ENCODE measurements at regions not wholly inside any gene's neighbourhood (a gene's known extent, or its start where the extent isn't known, plus 50 kb on each side); places are given as distances from the start of the nearest gene placed in this dataset.
"Not testable (repeated sequence)": the region's sequence is repeated elsewhere in the genome, so short reads cannot be mapped to it uniquely, and the experiment has no call there.

GRCh38 chr15:91415258-91415657 is 315.2 kb downstream of the SV2B start:
- in situ Hi-C loops (cut with MboI); DNase-seq (ENCODE audit: extremely low read depth in 1 of 4, low spot score in 3 of 4); ATAC-seq; H3K36me3 ChIP-seq (ENCODE audit: control insufficient read depth, insufficient read depth, low read length); H3K4me3 ChIP-seq; H2AFZ ChIP-seq (ENCODE audit: low read depth, low read length); H3K4me1 ChIP-seq (replicated peaks in 1 of 2; ENCODE audit: control insufficient read depth in 2 of 2, insufficient read depth in 2 of 2, low read length in 2 of 2); H3K9me3 ChIP-seq (replicated peaks; ENCODE audit: control insufficient read depth, insufficient read depth, low read depth, low read length); H3K4me2 ChIP-seq (ENCODE audit: insufficient read depth, low read length); H4K20me1 ChIP-seq (replicated peaks; ENCODE audit: control insufficient read depth, insufficient read depth, low read length); intact Hi-C loops (cut with micrococcal nuclease); H3K27me3 ChIP-seq (ENCODE audit: control insufficient read depth in 2 of 2, insufficient read depth in 2 of 2, low read length in 2 of 2); POLR2A ChIA-PET; H3K9ac ChIP-seq (ENCODE audit: insufficient read depth in 1 of 2, low read depth in 2 of 2, low read length in 2 of 2); FAIRE-seq; H3K9me1 ChIP-seq (ENCODE audit: control insufficient read depth, insufficient read depth, low read length); H3K79me2 ChIP-seq (ENCODE audit: control insufficient read depth, insufficient read depth, low read length); BruUV-seq (replicated peaks); H3K27ac ChIP-seq (ENCODE audit: extremely low read depth, low read depth, low read length): not testable (repeated sequence)
- CTCF ChIA-PET (ENCODE audit: low intra/inter-chr PET ratio), result interaction anchor here (0.6 kb wide), 1 partner anchor 17 kb away, joined by 3 read pairs; no protein-coding TSS in a partner anchor
- 0% methylated on average over 4 of the region's 4 CpGs for WGBS (ENCODE audit: insufficient coverage, low coverage, missing lambda C conversion rate)

GRCh38 chr15:91420689-91421088 is 320.6 kb downstream of the SV2B start:
- in situ Hi-C loops (cut with MboI), result no loop called here
- Histone ChIP-seq H3K4me3 (no peak overlapping the region), H2AFZ (ENCODE audit: low read depth, low read length) (no peak overlapping the region), H3K27ac (ENCODE audit: extremely low read depth, low read depth, low read length) (no peak overlapping the region), H3K9me1 (ENCODE audit: control insufficient read depth, insufficient read depth, low read length) (no peaks in the 10 kb centered on the region), H3K9me3 (replicated peaks; ENCODE audit: control insufficient read depth, insufficient read depth, low read depth, low read length) (no peaks in the 10 kb centered on the region), H3K27me3 (ENCODE audit: control insufficient read depth in 2 of 2, insufficient read depth in 2 of 2, low read length in 2 of 2) (no peaks in the 10 kb centered on the region), H3K36me3 (ENCODE audit: control insufficient read depth, insufficient read depth, low read length) (no peaks in the 10 kb centered on the region), H3K79me2 (ENCODE audit: control insufficient read depth, insufficient read depth, low read length) (no peaks in the 10 kb centered on the region), H3K9ac (ENCODE audit: insufficient read depth in 1 of 2, low read depth in 2 of 2, low read length in 2 of 2) (no peak overlapping the region), H3K4me1 (replicated peaks in 1 of 2; ENCODE audit: control insufficient read depth in 2 of 2, insufficient read depth in 2 of 2, low read length in 2 of 2) (no peaks in the 10 kb centered on the region), H3K4me2 (ENCODE audit: insufficient read depth, low read length) (no peak overlapping the region), H4K20me1 (replicated peaks; ENCODE audit: control insufficient read depth, insufficient read depth, low read length) (no peaks in the 10 kb centered on the region)
- DNase-seq (ENCODE audit: extremely low read depth in 1 of 4, low spot score in 3 of 4), result no peak
- POLR2A ChIA-PET, result no interaction called here
- BruUV-seq (replicated peaks), result no TSS peak
- intact Hi-C loops (cut with micrococcal nuclease), result no loop called here
- CTCF ChIA-PET (ENCODE audit: low intra/inter-chr PET ratio), result no interaction called here
- ATAC-seq, result no peak
- no peak for FAIRE-seq
- WGBS (ENCODE audit: insufficient coverage, low coverage, missing lambda C conversion rate), result 4% methylated on average over 2 of the region's 2 CpGs
- no peak for TF ChIP-seq TRIM25 (IDR thresholded peaks at IDR 0.05; ENCODE audit: borderline replicate concordance)
- no peak for TF ChIP-seq NONO (IDR thresholded peaks at IDR 0.05; ENCODE audit: low read depth in 2 of 2, low read length in 1 of 2)
- no peak for TF ChIP-seq MCM7 (IDR thresholded peaks at IDR 0.05)
- TF ChIP-seq PHF20 (IDR thresholded peaks at IDR 0.05; ENCODE audit: partially characterized antibody), result no peak
- no peak for TF ChIP-seq SP2 (IDR thresholded peaks at IDR 0.05; ENCODE audit: extremely low read depth, low read depth, low read length, poor library complexity, severe bottlenecking)
